Activated CD8-positive, alpha-beta T cell treated with anti-CD3 and anti-CD28 coated beads, Interleukin-2, amount 10 ng/mL, durations not matched to agents 7 days and 5 days (primary cell): ENCODE measurements at regions not wholly inside any gene's neighbourhood (a gene's known extent, or its start where the extent isn't known, plus 50 kb on each side); places are given as distances from the start of the nearest gene placed in this dataset.

Experiments
- ATAC-seq: fragments of 150-1000 bp; cut with Tn5 transposase; one replicate; pipeline ENCODE4 v1.10.0; 2021; ENCODE audit warnings: moderate library complexity
- CTCF ChIA-PET: fragments of 350-600 bp; sonication (Branson Sonifier 250); formaldehyde crosslinking; loops from one replicate; lab custom pipeline; 2021; ENCODE audit warnings: antibody characterized with exemption; lab: Charles Lee
- POLR2A ChIA-PET: fragments of 350-600 bp; sonication (Branson Sonifier 250); formaldehyde crosslinking; loops from one replicate; lab custom pipeline; 2021; ENCODE audit warnings: antibody characterized with exemption; lab: Charles Lee
- DNase-seq: peaks from one replicate; pipeline ENCODE4 v3.0.0-alpha.2; 2020
- H3K27ac Mint-ChIP-seq: one replicate; pipeline ENCODE4 v1.8.0; 2021; ENCODE audit warnings: mild to moderate bottlenecking, mixed read lengths
- H3K27me3 Mint-ChIP-seq: one replicate; pipeline ENCODE4 v1.8.0; 2021; ENCODE audit warnings: low read depth, mixed read lengths
- H3K36me3 Mint-ChIP-seq: one replicate; pipeline ENCODE4 v1.8.0; 2021; ENCODE audit warnings: low read depth, mixed read lengths
- H3K4me1 Mint-ChIP-seq: one replicate; pipeline ENCODE4 v1.8.0; 2021; ENCODE audit warnings: low read depth, mixed read lengths
- H3K4me3 Mint-ChIP-seq: one replicate; pipeline ENCODE4 v1.8.0; 2021; ENCODE audit warnings: mild to moderate bottlenecking, mixed read lengths
- H3K9me3 Mint-ChIP-seq: one replicate; pipeline ENCODE4 v1.8.0; 2022; ENCODE audit warnings: mixed read lengths; ENCODE audit not compliant: insufficient read depth

- Mint-ChIP-seq H3K4me3 (no peak overlapping the region), H3K36me3 (no peaks in the 10 kb centered on the region), H3K27me3 (no peaks in the 10 kb centered on the region), H3K27ac (no peak overlapping the region), H3K9me3 (no peaks in the 10 kb centered on the region), H3K4me1 (no peaks in the 10 kb centered on the region)
- ChIA-PET POLR2A (no interaction called here), CTCF (no interaction called here)
- DNase-seq = no peak
- ATAC-seq = no peak
Measured at GRCh38 chrX:94365736-94366135, 691.7 kb downstream of the FAM133A start.

DNA sequence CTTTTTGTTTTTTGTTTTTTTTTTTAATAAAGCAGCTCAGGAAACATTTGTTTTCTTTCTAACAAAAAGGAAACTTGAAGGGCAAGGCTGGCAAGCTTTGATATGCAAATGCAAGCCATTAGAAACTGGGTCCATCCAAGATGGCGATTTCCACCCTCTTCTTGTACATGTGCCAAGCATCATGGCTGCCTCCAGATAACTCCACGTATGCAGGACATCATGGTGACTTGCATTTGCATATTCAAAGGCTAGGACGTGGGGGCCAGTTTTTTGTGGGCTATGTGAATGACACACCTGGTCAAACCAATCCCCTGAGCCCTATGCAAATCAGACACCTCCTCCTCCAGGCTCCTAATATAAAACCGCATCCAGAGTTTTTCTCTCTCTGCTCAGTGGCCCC lies 692.6 kb downstream of the FAM133A start:
- DNase-seq (no peak), ATAC-seq (no peak)
- Mint-ChIP-seq H3K27ac (no peak overlapping the region), H3K4me3 (no peak overlapping the region), H3K27me3 (no peaks in the 10 kb centered on the region), H3K9me3 (no peaks in the 10 kb centered on the region), H3K4me1 (no peaks in the 10 kb centered on the region), H3K36me3 (no peaks in the 10 kb centered on the region)
- ChIA-PET POLR2A (no interaction called here), CTCF (no interaction called here)

DNA sequence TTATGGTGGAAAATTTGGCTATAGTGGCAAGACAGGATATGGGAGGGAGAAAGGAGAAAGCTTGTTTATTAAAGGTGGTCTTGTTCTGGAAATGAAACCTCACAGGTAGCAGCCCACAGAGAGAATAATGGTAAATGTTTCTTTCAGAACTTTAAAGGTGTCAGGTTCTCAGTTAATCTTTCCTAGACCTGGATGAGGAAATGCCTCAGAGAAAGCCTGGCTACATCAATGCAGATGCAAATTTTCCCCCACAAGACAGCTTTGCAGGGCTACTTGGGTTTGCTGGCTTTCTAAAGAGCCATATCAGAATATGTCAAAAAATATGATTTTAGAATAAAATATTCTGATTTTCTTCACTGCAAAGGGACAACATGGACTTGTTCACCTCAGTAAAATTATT lies 715.0 kb downstream of the FAM133A start:
- Mint-ChIP-seq H3K27ac (no peak overlapping the region), H3K36me3 (no peaks in the 10 kb centered on the region), H3K4me1 (no peaks in the 10 kb centered on the region), H3K4me3 (no peak overlapping the region), H3K9me3 (no peaks in the 10 kb centered on the region), H3K27me3 (no peaks in the 10 kb centered on the region)
- ATAC-seq = no peak
- CTCF ChIA-PET = no interaction called here
- DNase-seq = no peak
- POLR2A ChIA-PET = no interaction called here

GRCh38 chrX:94400488-94400887 lies 726.5 kb downstream of the FAM133A start:
- Mint-ChIP-seq H3K4me1 (no peaks in the 10 kb centered on the region), H3K27me3 (no peaks in the 10 kb centered on the region), H3K36me3 (no peaks in the 10 kb centered on the region), H3K4me3 (no peak overlapping the region), H3K9me3 (no peaks in the 10 kb centered on the region), H3K27ac (no peak overlapping the region)
- ATAC-seq (no peak), DNase-seq (no peak)
- ChIA-PET POLR2A (no interaction called here), CTCF (no interaction called here)

DNA sequence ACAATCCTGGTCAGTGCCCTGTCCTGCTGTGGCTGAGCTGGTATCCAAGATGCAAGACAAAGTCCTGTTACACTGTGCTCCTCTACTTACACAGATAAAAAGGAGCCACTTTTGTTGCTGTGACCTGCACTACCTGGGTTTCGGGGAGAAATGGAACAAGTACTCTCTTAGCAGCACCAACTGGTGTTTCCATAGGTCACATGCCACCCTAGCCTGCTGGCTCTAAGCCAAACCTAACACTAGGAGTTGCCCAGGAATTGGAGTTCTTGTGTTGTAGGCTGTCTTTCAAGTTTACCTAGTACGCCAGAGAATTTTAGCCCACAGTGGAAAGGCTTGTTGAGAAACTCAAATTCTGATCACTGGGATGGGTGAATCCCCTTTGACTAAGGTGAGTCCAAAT lies 727.4 kb downstream of the FAM133A start:
- ChIA-PET CTCF (no interaction called here), POLR2A (no interaction called here)
- Mint-ChIP-seq H3K27ac (no peak overlapping the region), H3K4me1 (no peaks in the 10 kb centered on the region), H3K27me3 (no peaks in the 10 kb centered on the region), H3K4me3 (no peak overlapping the region), H3K36me3 (no peaks in the 10 kb centered on the region), H3K9me3 (no peaks in the 10 kb centered on the region)
- no peak for DNase-seq
- ATAC-seq = no peak

DNA sequence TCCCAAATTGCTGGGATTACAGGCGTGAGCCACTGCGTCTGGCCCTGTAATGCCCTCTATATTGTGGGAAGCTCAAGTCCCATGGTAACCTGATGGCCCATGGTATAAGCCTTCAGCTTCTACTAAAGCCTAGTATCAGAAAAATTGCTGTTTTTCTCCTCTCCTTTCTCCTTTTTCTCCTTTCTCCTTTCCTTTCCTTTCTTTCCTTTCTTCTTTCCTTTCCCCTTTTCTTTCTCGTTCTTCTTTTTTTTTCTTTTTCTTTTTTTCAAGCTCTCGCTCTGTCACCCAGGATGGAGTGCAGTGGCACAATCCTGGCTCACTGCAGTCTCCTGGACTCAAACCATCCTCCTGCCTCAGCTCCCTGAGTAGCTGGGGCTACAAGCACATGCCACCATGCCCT lies 740.7 kb downstream of the FAM133A start:
- Mint-ChIP-seq H3K36me3 (no peaks in the 10 kb centered on the region), H3K27ac (no peak overlapping the region), H3K27me3 (no peaks in the 10 kb centered on the region), H3K4me1 (no peaks in the 10 kb centered on the region), H3K4me3 (no peak overlapping the region), H3K9me3 (no peaks in the 10 kb centered on the region)
- ATAC-seq (no peak), DNase-seq (no peak)
- POLR2A ChIA-PET = no interaction called here
- CTCF ChIA-PET = no interaction called here

- Mint-ChIP-seq H3K4me1 (no peaks in the 10 kb centered on the region), H3K4me3 (no peak overlapping the region), H3K36me3 (no peaks in the 10 kb centered on the region), H3K27ac (no peak overlapping the region), H3K9me3 (no peaks in the 10 kb centered on the region), H3K27me3 (no peaks in the 10 kb centered on the region)
- POLR2A ChIA-PET = no interaction called here
- ATAC-seq (no peak), DNase-seq (no peak)
- CTCF ChIA-PET = no interaction called here
Measured at GRCh38 chrX:94418065-94418464, 744.1 kb downstream of the FAM133A start.

GRCh38 chrX:94424456-94424855 lies 750.5 kb downstream of the FAM133A start:
- H3K36me3 Mint-ChIP-seq = no peaks in the 10 kb centered on the region
- H3K27me3 Mint-ChIP-seq = no peaks in the 10 kb centered on the region
- H3K4me3 Mint-ChIP-seq = no peak overlapping the region
- ATAC-seq (no peak), DNase-seq (no peak)
- ChIA-PET POLR2A (no interaction called here), CTCF (no interaction called here)
- no peaks in the 10 kb centered on the region for H3K9me3 Mint-ChIP-seq
- H3K4me1 Mint-ChIP-seq = no peaks in the 10 kb centered on the region
- H3K27ac Mint-ChIP-seq = no peak overlapping the region

DNA sequence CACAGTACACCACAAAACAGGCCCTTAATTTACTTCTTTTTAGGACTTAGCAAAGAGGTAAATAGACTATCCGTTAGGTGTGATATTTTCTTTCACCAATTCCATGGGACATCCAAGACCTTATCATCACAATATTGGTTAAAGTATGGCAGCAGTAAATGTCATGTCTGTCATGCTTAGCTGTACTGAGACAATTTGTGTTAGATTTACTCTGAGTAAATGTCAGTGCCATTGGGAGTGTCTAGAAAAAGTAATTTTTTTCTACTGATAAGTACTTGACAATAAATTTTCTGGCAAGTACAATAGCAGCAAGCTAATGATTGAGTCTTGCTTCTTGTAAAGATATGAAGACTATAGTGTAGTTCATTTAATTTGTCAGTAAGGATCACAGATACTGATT lies 756.1 kb downstream of the FAM133A start:
- ATAC-seq = no peak
- Mint-ChIP-seq H3K27ac (no peak overlapping the region), H3K36me3 (no peaks in the 10 kb centered on the region), H3K4me1 (no peaks in the 10 kb centered on the region), H3K4me3 (no peak overlapping the region), H3K27me3 (no peaks in the 10 kb centered on the region), H3K9me3 (no peaks in the 10 kb centered on the region)
- no peak for DNase-seq
- ChIA-PET POLR2A (no interaction called here), CTCF (no interaction called here)

GRCh38 chrX:94435799-94436198 lies 761.8 kb downstream of the FAM133A start:
- CTCF ChIA-PET = no interaction called here
- H3K9me3 Mint-ChIP-seq = no peaks in the 10 kb centered on the region
- H3K4me1 Mint-ChIP-seq = no peaks in the 10 kb centered on the region
- no peak for DNase-seq
- no peak for ATAC-seq
- H3K36me3 Mint-ChIP-seq = no peaks in the 10 kb centered on the region
- no peak overlapping the region for H3K27ac Mint-ChIP-seq
- no peak overlapping the region for H3K4me3 Mint-ChIP-seq
- no peaks in the 10 kb centered on the region for H3K27me3 Mint-ChIP-seq
- POLR2A ChIA-PET = no interaction called here

DNA sequence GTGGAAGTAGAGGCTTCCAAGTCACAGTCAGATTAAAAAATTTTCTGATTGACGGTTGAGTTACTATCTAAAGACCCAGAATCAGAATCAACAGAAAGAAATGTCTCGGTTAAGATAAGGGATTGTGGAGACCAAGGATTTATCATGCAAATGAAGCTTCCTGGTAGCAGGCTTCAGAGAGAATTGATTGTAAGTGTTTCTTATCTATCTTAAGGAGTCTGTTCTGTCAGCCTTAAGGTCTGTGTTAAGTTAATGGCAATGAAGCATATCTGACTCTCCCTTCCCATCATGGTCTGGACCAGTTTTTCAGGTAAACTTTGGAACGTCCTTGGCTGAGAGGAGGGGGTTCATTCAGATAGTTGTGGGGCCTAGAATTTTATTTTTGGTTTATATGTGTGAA lies 780.2 kb downstream of the FAM133A start:
- Mint-ChIP-seq H3K36me3 (no peaks in the 10 kb centered on the region), H3K27ac (no peak overlapping the region), H3K27me3 (no peaks in the 10 kb centered on the region), H3K4me3 (no peak overlapping the region), H3K4me1 (no peaks in the 10 kb centered on the region), H3K9me3 (no peaks in the 10 kb centered on the region)
- no peak for ATAC-seq
- CTCF ChIA-PET = no interaction called here
- POLR2A ChIA-PET = interaction anchor here (0.6 kb wide), 1 partner anchor 17 kb away, joined by 4 read pairs; no protein-coding TSS in a partner anchor
- no peak for DNase-seq

- no peaks in the 10 kb centered on the region for H3K36me3 Mint-ChIP-seq
- CTCF ChIA-PET = no interaction called here
- no peak for ATAC-seq
- H3K4me1 Mint-ChIP-seq = no peaks in the 10 kb centered on the region
- H3K9me3 Mint-ChIP-seq = no peaks in the 10 kb centered on the region
- no peaks in the 10 kb centered on the region for H3K27me3 Mint-ChIP-seq
- no peak overlapping the region for H3K4me3 Mint-ChIP-seq
- no peak overlapping the region for H3K27ac Mint-ChIP-seq
- no peak for DNase-seq
- POLR2A ChIA-PET = interaction anchor here (0.6 kb wide), 1 partner anchor 17 kb away, joined by 4 read pairs; no protein-coding TSS in a partner anchor
Measured at GRCh38 chrX:94454606-94455005, 780.6 kb downstream of the FAM133A start.

DNA sequence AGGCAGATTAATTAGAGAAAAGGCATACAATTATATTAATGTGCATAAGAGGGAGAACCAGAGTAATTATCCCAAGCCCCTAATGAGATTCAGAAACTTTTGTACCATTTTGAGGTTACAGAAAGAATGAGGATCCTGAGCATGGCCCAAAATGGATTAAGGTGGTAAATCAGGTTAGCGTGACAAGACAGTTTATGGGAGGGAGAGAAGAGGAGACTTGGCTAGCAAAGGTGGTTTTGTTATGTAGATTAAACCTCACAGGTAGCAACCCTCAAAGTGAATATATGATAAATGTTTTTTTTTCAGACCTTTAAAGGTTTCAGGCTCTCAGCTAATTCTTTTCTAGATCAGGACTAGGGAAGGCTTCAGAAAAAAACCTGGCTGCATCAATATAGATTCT lies 781.8 kb downstream of the FAM133A start:
- ChIA-PET POLR2A (no interaction called here), CTCF (no interaction called here)
- H3K27me3 Mint-ChIP-seq = no peaks in the 10 kb centered on the region
- H3K27ac Mint-ChIP-seq = no peak overlapping the region
- ATAC-seq = no peak
- no peaks in the 10 kb centered on the region for H3K4me1 Mint-ChIP-seq
- DNase-seq = no peak
- no peaks in the 10 kb centered on the region for H3K36me3 Mint-ChIP-seq
- no peaks in the 10 kb centered on the region for H3K9me3 Mint-ChIP-seq
- no peak overlapping the region for H3K4me3 Mint-ChIP-seq
